ENCODE measurements at regions not wholly inside any gene's neighbourhood (a gene's known extent, or its start where the extent isn't known, plus 50 kb on each side); places are given as distances from the start of the nearest gene placed in this dataset.

DNA sequence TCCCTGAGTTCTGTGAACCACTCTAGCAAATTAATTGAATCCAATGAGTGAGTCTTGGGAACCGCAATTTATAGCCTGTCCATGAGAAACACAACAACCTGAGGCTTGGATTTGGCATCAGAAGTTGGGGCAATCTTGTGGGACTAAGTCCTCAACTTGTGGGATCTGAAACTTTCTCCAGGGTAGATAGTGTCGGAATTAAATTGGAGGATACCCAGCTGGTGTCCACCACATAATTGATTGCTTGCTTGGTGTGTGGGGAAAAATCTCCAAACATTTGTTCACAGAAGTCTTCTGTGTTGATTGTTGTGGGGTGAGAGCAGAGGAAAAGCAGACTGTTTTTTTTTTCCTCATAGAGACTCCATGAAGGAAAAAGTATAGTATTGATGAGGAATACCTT, 320.6 kb upstream of the MEF2C start:
- TF ChIP-seq, protein P1, sequence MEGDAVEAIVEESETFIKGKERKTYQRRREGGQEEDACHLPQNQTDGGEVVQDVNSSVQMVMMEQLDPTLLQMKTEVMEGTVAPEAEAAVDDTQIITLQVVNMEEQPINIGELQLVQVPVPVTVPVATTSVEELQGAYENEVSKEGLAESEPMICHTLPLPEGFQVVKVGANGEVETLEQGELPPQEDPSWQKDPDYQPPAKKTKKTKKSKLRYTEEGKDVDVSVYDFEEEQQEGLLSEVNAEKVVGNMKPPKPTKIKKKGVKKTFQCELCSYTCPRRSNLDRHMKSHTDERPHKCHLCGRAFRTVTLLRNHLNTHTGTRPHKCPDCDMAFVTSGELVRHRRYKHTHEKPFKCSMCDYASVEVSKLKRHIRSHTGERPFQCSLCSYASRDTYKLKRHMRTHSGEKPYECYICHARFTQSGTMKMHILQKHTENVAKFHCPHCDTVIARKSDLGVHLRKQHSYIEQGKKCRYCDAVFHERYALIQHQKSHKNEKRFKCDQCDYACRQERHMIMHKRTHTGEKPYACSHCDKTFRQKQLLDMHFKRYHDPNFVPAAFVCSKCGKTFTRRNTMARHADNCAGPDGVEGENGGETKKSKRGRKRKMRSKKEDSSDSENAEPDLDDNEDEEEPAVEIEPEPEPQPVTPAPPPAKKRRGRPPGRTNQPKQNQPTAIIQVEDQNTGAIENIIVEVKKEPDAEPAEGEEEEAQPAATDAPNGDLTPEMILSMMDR (IDR thresholded peaks at IDR 0.05), result no peak
- no peak for TF ChIP-seq POLR2AphosphoS5 (IDR thresholded peaks at IDR 0.05)
- TF ChIP-seq POLR2A (IDR thresholded peaks at IDR 0.05), result no peak

Measured in stomach (tissue), 4 donors.